Stimulated activated CD8-positive, alpha-beta memory T cell treated with anti-CD3 and anti-CD28 coated beads, Interleukin-12 subunit alpha, Interleukin-12 subunit beta, amount 100 ng/mL, for 24 hours (primary cell): ENCODE measurements at regions not wholly inside any gene's neighbourhood (a gene's known extent, or its start where the extent isn't known, plus 50 kb on each side); places are given as distances from the start of the nearest gene placed in this dataset.
"Not testable (repeated sequence)": the region's sequence is repeated elsewhere in the genome, so short reads cannot be mapped to it uniquely, and the experiment has no call there.

Experiments
- DNase-seq: peaks from one replicate; pipeline ENCODE4 v3.0.0-alpha.2; 2020; ENCODE audit errors: extremely low read depth

DNA sequence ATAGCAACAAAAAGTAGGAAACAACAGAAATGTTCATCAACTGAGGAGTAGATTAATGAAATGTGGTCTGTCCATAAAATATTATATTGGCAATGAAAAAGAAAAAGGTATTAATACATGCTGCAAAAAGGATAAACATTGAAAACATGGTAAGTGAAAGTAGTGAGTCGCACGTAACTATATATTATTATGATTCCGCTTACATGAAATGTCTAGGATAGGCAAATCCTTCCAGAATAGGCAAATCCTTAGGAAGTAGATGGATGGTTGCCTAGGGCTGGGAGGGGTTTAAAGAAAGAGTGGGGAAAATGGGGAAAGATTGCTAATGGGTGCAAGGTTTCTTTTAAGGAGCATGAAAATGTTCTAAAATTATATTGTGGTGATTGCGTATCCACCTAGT, 198.1 kb upstream of the WSB1 start:
- DNase-seq = not testable (repeated sequence)

DNA sequence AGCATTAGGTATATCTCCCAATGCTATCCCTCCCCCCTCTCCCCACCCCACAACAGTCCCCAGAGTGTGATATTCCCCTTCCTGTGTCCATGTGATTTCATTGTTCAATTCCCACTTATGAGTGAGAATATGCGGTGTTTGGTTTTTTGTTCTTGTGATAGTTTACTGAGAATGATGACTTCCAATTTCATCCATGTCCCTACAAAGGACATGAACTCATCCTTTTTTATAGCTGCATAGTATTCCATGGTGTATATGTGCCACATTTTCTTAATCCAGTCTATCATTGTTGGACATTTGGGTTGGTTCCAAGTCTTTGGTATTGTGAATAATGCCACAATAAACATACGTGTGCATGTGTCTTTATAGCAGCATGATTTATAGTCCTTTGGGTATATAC, 194.6 kb upstream of the WSB1 start:
- DNase-seq = not testable (repeated sequence)

DNA sequence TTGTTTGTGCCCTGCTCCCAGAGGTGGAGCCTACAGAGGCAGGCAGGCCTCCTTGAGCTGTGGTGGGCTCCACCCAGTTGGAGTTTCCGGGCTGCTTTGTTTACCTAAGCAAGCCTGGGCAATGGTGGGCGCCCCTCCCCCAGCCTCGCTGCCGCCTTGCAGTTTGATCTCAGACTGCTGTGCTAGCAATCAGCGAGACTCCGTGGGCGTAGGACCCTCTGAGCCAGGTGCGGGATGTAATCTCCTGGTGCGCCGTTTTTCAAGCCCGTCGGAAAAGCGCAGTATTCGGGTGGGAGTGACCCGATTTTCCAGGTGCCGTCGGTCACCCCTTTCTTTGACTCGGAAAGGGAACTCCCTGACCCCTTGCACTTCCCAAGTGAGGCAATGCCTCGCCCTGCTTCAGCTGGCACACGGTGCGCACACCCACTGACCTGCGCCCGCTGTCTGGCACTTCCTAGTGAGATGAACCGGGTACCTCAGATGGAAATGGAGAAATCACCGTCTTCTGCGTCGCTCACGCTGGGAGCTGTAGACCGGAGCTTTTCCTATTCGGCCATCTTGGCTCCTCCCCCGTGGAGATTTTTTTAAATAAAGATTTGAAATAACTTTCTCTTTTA, 189.2 kb upstream of the WSB1 start:
- not testable (repeated sequence) for DNase-seq

DNA sequence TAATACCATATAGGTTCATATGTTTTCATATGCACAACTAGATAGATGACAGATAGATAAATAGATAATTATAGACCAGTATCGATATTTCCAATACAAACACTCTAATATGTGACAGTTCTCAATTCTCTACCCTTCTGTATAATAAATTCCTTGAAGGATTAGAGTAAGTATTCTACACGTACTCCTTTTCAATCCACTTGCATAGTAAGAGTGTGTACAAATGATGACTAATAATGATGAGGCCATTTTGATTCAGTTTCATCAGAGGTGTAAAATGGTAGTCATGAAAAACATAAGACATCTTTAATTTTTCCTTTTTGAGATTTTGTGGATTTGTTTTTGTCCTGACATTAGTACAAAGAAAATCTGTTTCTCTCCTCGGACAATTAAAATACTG, 188.3 kb upstream of the WSB1 start:
- DNase-seq = no peak

DNA sequence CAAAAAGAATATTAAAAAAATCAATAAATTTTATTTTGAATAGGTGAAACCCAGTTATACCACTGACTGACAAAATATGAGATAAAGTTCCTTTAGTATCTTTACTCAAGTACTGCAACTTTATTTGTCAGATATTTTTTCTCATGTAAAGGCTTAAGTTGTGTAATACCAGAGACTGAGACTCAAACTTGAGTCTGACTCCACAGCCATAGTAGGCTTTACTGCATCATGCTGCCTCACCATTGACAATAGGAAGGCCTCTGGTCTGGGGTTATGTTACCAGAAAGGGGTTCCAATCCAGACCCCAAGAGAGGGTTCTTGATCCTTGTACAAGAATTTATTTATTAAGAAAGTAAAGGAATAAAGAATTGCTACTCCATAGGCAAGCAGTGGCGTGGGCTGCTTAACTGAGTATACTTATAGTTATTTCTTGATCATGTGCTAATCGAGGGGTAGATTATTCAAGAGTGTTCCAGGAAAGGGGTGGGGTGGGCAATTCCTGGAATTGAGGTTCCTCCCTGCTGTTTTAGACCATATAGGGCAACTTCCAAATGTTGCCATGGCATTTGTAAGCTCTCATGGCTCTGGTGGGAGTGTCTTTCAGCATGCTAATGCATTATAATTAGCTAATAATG, 187.4 kb upstream of the WSB1 start:
- DNase-seq = no peak

DNA sequence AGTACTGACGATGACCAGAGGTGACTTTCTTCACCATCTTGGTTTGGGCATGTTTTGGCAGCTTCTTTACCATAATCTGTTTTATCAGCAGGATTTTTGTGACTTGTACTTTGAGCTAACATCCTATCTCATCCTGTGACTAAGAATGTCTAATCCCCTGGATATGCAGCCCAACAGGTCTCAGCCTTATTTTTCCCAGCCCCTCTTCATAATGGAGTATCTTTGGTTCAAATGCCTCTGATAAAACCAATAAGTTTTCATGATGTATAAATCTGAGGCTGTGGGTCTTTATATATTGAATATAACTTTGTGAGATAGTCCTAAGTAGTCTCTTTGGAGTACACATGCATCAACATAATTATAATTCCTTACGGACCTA, 186.9 kb upstream of the WSB1 start:
- no peak for DNase-seq

DNA sequence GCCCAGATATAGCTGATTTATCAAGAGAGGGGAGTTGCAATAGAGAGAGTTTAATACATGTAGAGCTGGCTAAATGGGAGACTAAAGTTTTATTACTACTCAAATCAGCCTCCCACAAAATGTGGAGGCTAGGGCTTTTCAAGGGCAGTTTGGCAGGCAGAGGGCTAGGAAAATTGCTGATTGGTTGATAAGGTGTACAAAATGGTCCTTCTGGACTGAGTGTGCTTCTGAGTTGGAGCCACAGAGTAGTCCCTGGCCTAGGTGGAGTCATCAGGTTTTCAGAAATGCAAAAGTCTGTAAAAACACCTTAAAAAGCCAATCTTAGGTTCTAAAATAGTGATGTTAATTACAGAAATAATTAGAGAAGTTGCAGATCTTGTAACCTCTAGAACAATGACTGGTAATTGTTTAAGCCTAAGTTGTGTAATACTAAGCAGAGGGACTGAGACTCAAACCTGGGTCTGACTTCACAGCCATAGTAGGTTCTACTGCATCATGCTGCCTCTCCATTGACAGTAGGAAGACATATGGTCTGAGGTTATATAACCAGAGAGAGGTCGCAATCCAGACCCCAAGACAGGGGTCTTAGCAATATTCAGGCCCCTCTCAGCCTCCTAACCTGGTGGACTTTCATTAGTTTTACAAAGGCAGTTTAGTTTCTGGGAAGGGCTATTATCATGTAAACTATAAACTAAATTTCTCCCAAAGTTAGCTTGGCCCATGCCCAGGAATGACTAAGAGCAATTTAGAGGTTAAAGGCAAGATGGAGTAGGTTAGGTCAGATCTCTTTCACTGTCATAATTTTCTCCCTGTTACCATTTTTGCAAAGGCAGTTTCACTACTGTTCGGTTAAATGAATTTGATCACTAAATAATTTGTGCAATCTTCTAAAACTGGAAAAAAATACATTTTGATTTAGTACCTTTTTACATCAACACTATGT, 186.3 kb upstream of the WSB1 start:
- not testable (repeated sequence) for DNase-seq

DNA sequence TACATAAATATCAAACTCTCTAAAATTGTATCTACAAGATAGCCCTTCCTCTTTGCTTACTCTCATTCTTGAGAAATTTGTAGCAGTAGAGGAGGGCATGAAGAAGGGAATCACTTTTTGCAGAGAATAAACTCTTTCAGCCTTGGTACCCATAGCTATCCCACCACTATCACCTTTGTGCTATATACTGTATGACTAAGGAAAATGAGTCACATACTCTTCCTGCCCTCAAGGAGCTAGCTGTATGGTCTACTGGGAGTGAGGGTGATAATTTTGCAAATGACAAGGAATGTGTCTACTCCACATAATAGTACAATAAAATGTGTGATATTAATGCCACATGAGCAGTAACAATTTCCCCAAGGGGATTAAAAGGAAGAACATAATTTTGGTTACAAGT, 184.6 kb upstream of the WSB1 start:
- DNase-seq = no peak

DNA sequence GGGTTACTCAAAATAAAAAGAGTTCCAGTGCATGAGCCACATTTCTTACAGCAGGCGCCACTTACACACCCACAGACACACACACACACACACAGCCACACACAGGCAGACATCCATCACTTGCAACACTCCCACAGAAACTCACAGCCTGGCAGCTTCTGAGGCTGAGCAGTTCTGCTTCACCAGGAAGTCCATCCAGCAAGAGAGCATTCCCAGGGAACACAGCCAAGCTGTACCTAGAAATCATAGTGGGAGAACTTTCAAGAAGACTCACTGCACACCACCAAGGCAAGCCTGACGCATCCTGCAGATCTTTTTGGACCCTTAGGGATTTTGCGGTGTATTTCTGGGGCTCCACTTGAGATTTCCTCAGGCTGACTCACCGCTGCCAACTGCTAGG, 140.9 kb upstream of the WSB1 start:
- no peak for DNase-seq

DNA sequence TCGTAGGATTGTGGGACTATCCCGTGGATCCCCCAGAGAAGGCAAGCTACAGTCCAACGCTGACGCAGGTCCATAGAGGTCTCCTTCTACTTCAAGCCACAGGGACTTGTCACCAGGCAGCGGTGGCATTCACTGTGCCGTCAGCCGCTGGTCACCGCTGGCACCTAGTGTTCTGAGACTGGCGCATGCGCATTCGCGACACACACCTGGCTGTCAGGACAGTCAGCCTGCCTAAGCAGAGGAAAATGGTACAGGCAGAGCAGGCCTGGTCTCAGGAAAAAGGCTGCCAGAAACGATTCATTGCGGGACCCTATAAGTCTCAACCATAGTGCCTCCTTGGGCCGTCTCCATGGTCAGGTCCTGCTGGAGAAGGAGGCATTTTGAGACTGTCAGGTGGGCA, 138.0 kb upstream of the WSB1 start:
- no peak for DNase-seq

DNA sequence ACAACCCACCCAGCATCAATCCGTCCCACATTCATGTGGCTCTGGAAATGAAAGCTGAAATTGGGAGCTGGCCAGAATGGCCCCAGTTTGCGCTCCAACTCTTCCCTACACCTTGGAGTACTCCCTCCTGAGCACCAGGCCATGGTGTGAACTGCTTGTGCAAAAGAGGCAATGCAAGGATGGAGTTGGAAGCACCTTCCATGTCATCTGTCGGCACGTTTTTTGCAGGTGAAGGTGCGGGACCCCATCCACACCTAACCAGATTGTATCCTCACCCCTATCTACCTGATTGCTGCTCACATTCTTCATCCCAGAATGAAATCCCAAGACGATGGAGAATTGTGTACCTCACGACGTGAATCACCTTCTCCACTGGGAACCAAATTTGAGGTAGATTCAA, 136.6 kb upstream of the WSB1 start:
- no peak for DNase-seq

DNA sequence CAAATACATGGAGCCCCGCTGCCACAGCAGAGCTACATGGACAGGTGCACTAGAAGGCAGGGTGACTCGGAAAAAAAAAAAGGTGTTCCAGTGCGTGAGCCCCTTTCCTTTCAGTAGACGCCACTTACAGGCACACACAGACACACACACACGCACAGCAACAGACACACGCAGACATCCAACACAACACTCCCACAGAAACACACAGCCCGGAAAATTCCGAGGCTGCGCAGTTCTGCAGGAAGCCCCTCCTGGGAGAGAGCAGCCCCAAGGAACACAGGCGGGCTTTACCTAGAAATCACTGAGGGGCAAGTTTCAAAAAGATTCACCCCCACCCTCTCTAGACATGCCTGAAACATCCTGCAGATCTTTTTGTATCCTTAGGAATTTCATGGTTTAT, 136.0 kb upstream of the WSB1 start:
- no peak for DNase-seq

DNA sequence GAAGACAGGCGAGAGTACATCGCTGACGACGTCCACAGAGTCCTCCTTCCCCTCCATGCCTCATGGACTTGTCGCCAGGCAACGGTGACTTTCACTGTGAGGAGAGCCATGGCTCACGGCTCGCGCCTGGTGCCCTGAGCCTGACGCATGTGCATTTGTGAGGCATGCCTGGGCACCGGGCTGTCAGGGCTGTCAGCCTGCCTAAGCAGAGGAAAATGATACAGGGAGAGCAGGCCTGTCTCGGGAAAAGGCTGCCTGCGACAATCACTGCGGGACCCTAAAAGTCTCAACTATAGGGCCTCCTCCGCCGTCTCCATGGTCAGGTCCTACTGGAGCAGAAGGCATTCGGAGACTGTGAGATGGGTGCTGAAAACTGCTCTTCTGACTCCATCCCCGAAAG, 135.5 kb upstream of the WSB1 start:
- no peak for DNase-seq

DNA sequence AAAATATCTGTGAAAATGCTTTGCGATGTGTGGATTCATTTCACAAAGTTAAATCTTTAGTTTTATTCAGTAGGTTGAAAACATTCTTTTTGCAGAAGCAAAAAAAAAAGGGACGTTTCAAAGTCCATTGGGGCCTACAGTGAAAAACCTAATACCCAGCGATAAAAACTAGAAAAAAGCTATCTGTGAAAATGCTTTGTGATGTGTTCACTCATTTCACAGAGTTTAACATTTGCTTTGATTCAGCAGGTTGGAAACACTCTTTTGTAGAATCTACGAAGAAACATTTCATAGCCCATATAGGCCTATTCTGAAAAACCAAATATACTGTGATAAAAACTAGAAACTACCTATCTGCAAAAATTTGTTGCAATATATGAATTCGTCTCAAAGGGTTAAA, 113.6 kb upstream of the WSB1 start:
- no peak for DNase-seq

DNA sequence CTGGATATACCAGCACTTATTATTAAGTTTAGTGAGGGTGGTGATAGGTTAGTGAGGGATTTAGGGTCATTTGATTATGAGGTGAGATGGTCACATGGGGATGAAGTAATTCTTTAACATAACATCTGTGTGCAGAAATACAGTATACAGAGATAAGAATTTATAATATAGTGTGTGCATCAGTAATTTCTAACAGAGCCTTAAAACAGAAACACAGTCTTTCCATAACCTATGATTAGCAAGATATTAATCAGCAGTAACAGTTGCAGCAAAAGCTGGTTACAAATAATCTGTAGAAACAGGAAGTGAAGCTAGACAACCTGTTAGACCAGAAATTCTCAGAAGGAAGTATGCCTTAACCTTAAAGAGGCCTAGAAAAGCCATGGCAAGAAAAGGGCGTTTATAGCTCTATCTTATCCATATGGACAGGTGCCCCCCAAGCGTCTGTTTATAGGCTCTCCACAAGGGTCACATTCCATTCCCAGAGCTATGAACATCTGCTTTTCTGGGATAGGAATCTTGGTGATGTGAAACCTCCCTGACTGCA, 112.5 kb upstream of the WSB1 start:
- DNase-seq = not testable (repeated sequence)

DNA sequence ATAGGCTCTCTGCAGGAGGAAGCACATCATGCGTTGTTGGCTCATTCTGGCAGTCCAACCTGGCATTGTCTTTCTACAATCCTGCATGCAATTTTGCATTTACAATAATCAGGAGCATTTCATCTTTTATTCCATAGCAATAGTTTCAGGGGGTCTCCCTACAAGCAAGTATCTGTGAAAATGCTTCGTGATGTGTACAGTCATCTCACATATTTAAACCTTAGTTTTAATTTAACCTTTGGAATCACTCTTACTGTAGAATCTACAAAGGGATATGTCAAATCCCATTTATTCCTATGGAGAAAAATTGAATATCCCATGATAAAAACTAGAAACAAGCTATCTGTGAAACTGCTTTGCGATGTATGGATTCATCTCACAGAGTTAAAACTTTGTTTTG, 112.0 kb upstream of the WSB1 start:
- DNase-seq = no peak

DNA sequence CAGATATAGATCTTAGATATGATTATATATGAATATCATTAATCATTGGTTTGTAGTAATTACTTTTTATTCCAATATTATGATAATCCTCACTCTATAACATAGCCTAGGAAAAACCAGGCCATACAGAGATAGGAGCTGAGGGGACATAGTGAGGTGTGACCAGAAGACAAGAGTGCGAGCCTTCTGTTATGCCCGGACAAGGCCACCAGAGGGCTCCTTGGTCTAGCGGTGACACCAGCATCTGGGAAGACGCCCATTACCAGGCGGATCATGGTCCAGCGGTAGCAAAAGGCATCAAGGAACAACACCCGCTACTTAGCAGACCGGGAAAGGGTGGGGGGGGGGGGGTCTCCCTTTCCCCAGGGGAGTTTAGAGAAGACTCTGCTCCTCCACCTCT, 96.4 kb upstream of the WSB1 start:
- DNase-seq = not testable (repeated sequence)

DNA sequence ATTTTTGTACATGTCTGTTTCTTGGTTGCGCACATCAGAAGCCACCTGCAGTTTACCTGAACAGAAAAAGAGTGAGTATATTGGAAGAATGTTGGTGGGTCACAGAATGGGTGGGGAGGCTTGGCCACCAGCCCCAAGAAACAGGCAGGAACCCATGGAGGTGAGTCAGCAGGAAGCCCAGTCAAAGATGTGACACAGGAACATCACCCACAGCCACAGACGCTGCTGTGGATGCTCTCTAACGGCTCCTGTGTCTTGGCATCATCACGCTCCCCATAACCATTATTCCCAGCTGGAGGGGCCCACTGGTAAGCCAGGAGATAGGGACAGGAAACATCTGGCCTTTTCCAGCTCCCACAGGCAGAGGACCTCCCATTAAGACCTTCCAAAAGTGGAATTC, 94.0 kb upstream of the WSB1 start:
- no peak for DNase-seq

DNA sequence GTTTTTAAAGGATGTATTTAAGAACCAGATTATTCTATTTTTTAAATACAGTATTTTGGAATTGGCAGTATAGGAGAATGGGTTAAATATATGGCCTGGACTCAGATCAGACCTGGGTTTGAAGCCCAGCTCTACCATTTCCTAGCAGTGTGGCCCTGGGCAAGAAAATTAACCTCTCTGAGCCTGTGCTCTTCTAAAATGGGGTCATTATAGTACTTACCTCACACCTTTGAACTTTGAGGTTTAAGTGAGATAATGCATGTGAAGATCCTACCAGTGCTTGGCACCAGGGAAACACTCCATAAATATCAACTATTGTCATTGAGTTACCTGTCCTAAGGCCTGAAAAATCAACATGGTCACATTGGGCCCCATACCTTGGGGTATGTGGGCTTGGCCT, 93.4 kb upstream of the WSB1 start:
- DNase-seq = no peak

DNA sequence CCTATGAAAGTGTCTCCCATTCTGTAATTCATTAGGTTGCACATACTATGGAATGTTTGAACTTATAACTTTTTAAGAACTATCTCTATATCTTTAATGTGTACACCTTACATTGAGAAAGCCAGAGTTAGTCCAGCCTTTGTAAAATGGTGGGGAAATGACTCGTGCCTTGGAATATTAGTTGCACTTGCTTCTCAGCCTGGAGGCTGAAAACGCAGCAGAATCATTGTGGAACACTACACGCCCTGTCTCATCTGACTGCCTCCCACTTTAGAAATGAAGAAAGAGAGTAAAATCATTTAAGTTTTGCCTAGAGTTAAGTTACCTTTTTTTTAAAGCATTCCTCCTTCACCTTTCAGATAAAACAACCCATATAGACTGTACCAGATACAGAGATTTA, 90.7 kb upstream of the WSB1 start:
- no peak for DNase-seq

DNA sequence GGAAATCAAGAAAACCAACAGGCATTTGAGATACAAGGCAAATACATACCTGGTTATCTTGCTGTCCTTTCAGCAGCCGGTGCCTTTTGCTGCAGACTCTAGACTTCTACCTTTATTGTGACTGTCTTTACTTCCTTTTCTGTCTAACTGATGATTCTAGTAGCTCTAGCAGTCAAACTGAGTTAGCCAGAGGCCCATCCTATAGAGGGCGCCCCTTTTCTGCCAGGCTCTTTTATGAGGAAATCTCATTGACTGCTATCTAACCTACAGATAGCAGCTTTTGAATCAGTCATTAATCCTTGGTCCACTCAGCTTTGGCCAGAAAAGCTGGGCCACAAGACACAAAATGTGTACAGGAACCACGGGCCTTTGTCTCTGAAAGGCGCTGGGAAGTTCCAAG, 87.5 kb upstream of the WSB1 start:
- no peak for DNase-seq

DNA sequence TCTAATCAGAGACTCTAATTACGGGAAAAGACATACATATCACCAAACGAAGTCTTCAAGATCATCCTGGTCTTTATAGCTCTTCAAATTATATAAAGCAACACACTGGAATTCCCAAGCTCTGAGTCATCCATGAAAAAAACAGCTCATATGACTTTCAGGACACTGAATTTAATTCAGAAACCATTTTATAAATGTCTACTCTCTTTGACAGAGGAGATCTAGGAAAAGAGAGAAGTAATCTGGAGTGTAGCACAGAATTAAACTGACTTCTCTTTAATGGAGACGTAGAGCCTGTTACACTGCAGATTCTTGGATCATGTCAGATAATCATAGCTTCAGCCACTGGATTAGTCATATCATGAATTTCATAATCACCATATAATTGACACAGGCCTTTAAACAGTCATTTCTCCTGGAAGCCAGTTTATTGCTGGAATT, 86.8 kb upstream of the WSB1 start:
- no peak for DNase-seq

DNA sequence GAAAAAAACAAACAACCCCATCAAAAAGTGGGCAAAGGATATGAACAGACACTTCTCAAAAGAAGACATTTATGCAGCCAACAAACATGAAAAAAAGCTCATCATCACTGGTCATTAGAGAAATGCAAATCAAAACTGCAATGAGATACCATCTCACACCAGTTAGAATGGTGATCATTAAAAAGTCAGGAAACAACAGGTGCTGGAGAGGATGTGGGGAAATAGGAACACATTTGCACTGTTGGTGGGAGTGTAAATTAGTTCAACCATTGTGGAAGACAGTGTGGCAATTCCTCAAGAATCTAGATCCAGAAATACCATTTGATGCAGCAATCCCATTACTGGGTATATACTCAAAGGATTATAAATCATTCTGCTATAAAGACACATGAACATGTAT, 85.5 kb upstream of the WSB1 start:
- DNase-seq = not testable (repeated sequence)
